Endodermal cell (in vitro differentiated cells): ENCODE measurements at regions not wholly inside any gene's neighbourhood (a gene's known extent, or its start where the extent isn't known, plus 50 kb on each side); places are given as distances from the start of the nearest gene placed in this dataset.

Source experiments
- DNase-seq: peaks from one replicate; pipeline ENCODE4 v3.0.0-alpha.2; 2017
- H3K27ac ChIP-seq: 2 replicates; pipeline ENCODE4 v1.5.1; 2013; ENCODE audit warnings: mild to moderate bottlenecking, low read depth, low read length, moderate library complexity
- H3K27me3 ChIP-seq: 2 replicates; pipeline ENCODE4 v1.6.1; 2013; ENCODE audit warnings: mild to moderate bottlenecking, low read length, moderate library complexity; ENCODE audit not compliant: insufficient read depth, control insufficient read depth, poor library complexity, severe bottlenecking
- H3K36me3 ChIP-seq: 2 replicates; pipeline ENCODE4 v1.7.0; 2013; ENCODE audit warnings: mild to moderate bottlenecking, low read length, moderate library complexity; ENCODE audit not compliant: control insufficient read depth, insufficient read depth
- H3K4me1 ChIP-seq: one replicate; pipeline ENCODE4 v1.7.0; 2013; ENCODE audit warnings: low read length; ENCODE audit not compliant: control insufficient read depth, insufficient read depth
- H3K4me3 ChIP-seq: 2 replicates; pipeline ENCODE4 v1.5.1; 2013; ENCODE audit warnings: mild to moderate bottlenecking, low read length, moderate library complexity
- H3K9ac ChIP-seq: 2 replicates; pipeline ENCODE4 v1.6.1; 2013; ENCODE audit warnings: mild to moderate bottlenecking, low read length, moderate library complexity; ENCODE audit not compliant: poor library complexity, severe bottlenecking; ENCODE audit errors: extremely low read depth
- H3K9me3 ChIP-seq: 2 replicates; pipeline ENCODE4 v1.6.1; 2013; ENCODE audit warnings: mild to moderate bottlenecking, low read length, moderate library complexity; ENCODE audit not compliant: control insufficient read depth
- H3K27ac Mint-ChIP-seq: 2 replicates; pipeline ENCODE4 v1.8.0; 2020; ENCODE audit warnings: mixed read lengths
- H3K27me3 Mint-ChIP-seq: 2 replicates; pipeline ENCODE4 v1.8.0; 2021; ENCODE audit warnings: mild to moderate bottlenecking, mixed read lengths; ENCODE audit not compliant: insufficient read depth
- H3K36me3 Mint-ChIP-seq: 2 replicates; pipeline ENCODE4 v1.8.0; 2020; ENCODE audit warnings: low read depth, mixed read lengths
- H3K4me1 Mint-ChIP-seq: 2 replicates; pipeline ENCODE4 v1.8.0; 2020; ENCODE audit warnings: mixed read lengths
- H3K4me3 Mint-ChIP-seq: 2 replicates; pipeline ENCODE4 v1.8.0; 2020; ENCODE audit warnings: mild to moderate bottlenecking, moderate library complexity, mixed read lengths
- H3K9me3 Mint-ChIP-seq: 2 replicates; pipeline ENCODE4 v1.8.0; 2020; ENCODE audit warnings: mild to moderate bottlenecking, mixed read lengths
- WGBS, 2 experiments: methylation state at CpG; one replicate each; pipeline versions ENCODE4 v1.1.5 to v1.1.7; 2013; ENCODE audit warnings: missing lambda C conversion rate in 2 of 2, mixed read lengths in 1 of 2; ENCODE audit not compliant: insufficient coverage in 1 of 2, insufficient read length in 1 of 2; 5-methylcytosine and 5-hydroxymethylcytosine counted together
- TF ChIP-seq, protein P1 (sequence below): fragments of 200-600 bp; sonication (generic); conservative IDR thresholded peaks from 2 replicates; pipeline ENCODE4 v1.5.0; 2021; ENCODE audit warnings: antibody characterized with exemption, mild to moderate bottlenecking

DNA sequence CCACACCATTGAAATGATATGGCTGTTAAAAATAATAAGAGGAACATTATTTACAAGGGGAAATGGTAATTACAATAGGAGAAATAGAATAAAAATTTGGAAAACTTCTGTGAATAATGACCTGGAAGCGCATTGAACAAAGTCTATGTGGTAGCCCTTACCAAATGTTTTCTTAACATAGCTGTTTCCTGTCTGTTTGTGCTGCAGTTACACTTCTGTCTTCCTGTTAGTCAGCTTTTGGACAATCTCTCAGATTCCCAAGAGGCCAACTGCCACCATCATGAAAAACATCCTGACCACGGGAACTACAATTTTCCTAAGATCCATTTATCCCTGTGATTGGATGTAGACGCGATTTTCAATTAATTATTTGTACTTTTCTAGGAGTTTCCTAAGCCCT lies 754.4 kb upstream of the MARCKS start:
- no peak for DNase-seq
- H3K4me3 ChIP-seq: no peak overlapping the region
- no peaks in the 10 kb centered on the region for H3K27me3 Mint-ChIP-seq
- TF ChIP-seq, protein P1, sequence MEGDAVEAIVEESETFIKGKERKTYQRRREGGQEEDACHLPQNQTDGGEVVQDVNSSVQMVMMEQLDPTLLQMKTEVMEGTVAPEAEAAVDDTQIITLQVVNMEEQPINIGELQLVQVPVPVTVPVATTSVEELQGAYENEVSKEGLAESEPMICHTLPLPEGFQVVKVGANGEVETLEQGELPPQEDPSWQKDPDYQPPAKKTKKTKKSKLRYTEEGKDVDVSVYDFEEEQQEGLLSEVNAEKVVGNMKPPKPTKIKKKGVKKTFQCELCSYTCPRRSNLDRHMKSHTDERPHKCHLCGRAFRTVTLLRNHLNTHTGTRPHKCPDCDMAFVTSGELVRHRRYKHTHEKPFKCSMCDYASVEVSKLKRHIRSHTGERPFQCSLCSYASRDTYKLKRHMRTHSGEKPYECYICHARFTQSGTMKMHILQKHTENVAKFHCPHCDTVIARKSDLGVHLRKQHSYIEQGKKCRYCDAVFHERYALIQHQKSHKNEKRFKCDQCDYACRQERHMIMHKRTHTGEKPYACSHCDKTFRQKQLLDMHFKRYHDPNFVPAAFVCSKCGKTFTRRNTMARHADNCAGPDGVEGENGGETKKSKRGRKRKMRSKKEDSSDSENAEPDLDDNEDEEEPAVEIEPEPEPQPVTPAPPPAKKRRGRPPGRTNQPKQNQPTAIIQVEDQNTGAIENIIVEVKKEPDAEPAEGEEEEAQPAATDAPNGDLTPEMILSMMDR: no peak
- no peaks in the 10 kb centered on the region for H3K4me1 Mint-ChIP-seq
- no peaks in the 10 kb centered on the region for H3K36me3 ChIP-seq
- H3K36me3 Mint-ChIP-seq: no peaks in the 10 kb centered on the region
- H3K27ac ChIP-seq: no peak overlapping the region
- H3K4me3 Mint-ChIP-seq: no peak overlapping the region
- WGBS, 2 experiments: 91 to 100% methylated on average over 4 of the region's 4 CpGs
- H3K9ac ChIP-seq: no peak overlapping the region
- no peaks in the 10 kb centered on the region for H3K9me3 Mint-ChIP-seq
- no peaks in the 10 kb centered on the region for H3K27me3 ChIP-seq
- no peaks in the 10 kb centered on the region for H3K4me1 ChIP-seq
- no peaks in the 10 kb centered on the region for H3K9me3 ChIP-seq
- no peak overlapping the region for H3K27ac Mint-ChIP-seq

DNA sequence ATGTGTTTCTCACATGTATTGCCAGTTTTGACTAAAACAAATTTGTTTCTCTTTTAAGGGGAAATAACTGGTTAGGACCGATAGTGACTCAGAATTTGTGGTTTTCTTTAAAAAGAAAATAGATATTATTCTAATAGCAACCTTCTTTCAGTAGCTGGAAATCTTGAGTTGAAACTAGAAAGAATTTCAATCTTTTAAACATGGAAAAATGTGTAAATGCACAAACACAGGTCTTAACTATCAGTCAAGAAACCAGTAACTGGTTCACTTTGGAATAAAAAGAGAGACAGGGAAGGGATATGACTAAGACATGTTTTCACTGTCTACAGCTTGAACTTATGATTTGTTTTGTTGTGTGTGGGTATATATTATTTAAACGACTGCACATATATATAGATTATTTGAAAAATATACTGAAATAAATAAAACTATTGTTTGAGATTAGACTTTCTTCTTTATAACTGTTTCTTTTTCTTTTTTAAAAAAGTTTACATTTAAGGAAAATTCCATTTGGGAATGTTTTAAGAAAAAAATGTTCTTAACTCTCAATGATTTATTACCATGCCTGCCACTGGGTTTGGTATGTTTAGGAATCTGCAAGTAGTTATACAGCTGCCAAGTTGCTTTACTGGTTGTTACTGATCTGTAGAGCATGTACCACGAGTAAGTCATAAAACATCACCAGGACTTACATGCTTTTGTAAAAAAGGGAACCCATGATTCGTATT lies 753.3 kb upstream of the MARCKS start:
- H3K27ac Mint-ChIP-seq: no peak overlapping the region
- H3K9ac ChIP-seq: no peak overlapping the region

DNA sequence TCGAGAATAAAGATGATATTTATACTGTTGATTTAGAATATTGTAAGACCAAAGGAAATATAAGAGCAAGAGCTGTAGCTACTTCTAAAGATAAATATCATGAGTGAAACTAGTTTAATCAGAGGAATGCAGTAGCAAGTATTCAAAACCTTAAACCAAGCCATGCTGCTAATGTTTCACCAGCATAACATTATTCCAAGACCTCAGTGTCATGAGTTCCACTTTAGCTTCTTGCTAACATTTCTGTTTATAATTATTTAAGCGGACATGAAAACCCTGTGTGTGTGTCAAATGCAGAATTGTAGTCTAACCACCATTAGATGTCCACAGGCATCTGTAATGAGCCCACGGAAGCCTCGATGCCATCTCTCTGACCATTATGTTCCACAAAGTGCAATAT lies 752.6 kb upstream of the MARCKS start:
- Mint-ChIP-seq H3K4me3 (no peak overlapping the region), H3K36me3 (no peaks in the 10 kb centered on the region), H3K27ac (no peak overlapping the region), H3K4me1 (no peaks in the 10 kb centered on the region), H3K27me3 (no peaks in the 10 kb centered on the region), H3K9me3 (peaks cover 5% of the 10 kb centered on the region)
- no peak overlapping the region for H3K9ac ChIP-seq
- TF ChIP-seq, protein P1: no peak
- no peaks in the 10 kb centered on the region for H3K4me1 ChIP-seq
- no peak for DNase-seq
- no peak overlapping the region for H3K27ac ChIP-seq
- peaks cover 5% of the 10 kb centered on the region for H3K9me3 ChIP-seq
- H3K36me3 ChIP-seq: no peaks in the 10 kb centered on the region
- H3K27me3 ChIP-seq: no peaks in the 10 kb centered on the region
- no peak overlapping the region for H3K4me3 ChIP-seq
- 73 to 79% methylated on average over 3 to 4 of the region's 4 CpGs for WGBS, 2 experiments

More for the DNA sequence above, 753.3 kb upstream of the MARCKS start:
- Histone ChIP-seq H3K27ac (no peak overlapping the region), H3K27me3 (no peaks in the 10 kb centered on the region), H3K36me3 (no peaks in the 10 kb centered on the region), H3K4me1 (no peaks in the 10 kb centered on the region), H3K9me3 (peaks cover 2% of the 10 kb centered on the region), H3K4me3 (no peak overlapping the region)
- Mint-ChIP-seq H3K4me3 (no peak overlapping the region), H3K36me3 (no peaks in the 10 kb centered on the region), H3K4me1 (no peaks in the 10 kb centered on the region), H3K9me3 (peaks cover 2% of the 10 kb centered on the region), H3K27me3 (no peaks in the 10 kb centered on the region)
- TF ChIP-seq, protein P1: no peak
- DNase-seq: no peak
- WGBS, 2 experiments: 87 to 100% methylated on average over 1 to 3 of the region's 4 CpGs
